ENCODE measurements at regions not wholly inside any gene's neighbourhood (a gene's known extent, or its start where the extent isn't known, plus 50 kb on each side); places are given as distances from the start of the nearest gene placed in this dataset.

- no peak for DNase-seq (ENCODE audit: low read depth in 3 of 3, low spot score in 1 of 3)
Measured at GRCh38 chr3:31140470-31140869, 246.0 kb upstream of the GADL1 start.

GRCh38 chr3:31142139-31142538 lies 247.7 kb upstream of the GADL1 start:
- no peak for DNase-seq (ENCODE audit: low read depth in 3 of 3, low spot score in 1 of 3)

GRCh38 chr3:31142543-31142942 lies 248.1 kb upstream of the GADL1 start:
- no peak for DNase-seq (ENCODE audit: low read depth in 3 of 3, low spot score in 1 of 3)

GRCh38 chr3:31145062-31145461 lies 250.6 kb upstream of the GADL1 start:
- DNase-seq (ENCODE audit: low read depth in 3 of 3, low spot score in 1 of 3): no peak

- DNase-seq (ENCODE audit: low read depth in 3 of 3, low spot score in 1 of 3): no peak
Measured at GRCh38 chr3:31147550-31147949, 253.1 kb upstream of the GADL1 start.

- DNase-seq (ENCODE audit: low read depth in 3 of 3, low spot score in 1 of 3): no peak
Measured at GRCh38 chr3:31157047-31157694, 262.7 kb upstream of the GADL1 start.

- no peak for DNase-seq (ENCODE audit: low read depth in 3 of 3, low spot score in 1 of 3)
Measured at GRCh38 chr3:31157893-31158620, 263.6 kb upstream of the GADL1 start.

GRCh38 chr3:31159331-31160039 lies 265.0 kb upstream of the GADL1 start:
- no peak for DNase-seq (ENCODE audit: low read depth in 3 of 3, low spot score in 1 of 3)

- no peak for DNase-seq (ENCODE audit: low read depth in 3 of 3, low spot score in 1 of 3)
Measured at GRCh38 chr3:31161889-31162288, 267.4 kb upstream of the GADL1 start.

- DNase-seq (ENCODE audit: low read depth in 3 of 3, low spot score in 1 of 3): no peak
Measured at GRCh38 chr3:31164381-31164780, 269.9 kb upstream of the GADL1 start.

GRCh38 chr3:31165399-31165860 lies 271.0 kb upstream of the GADL1 start:
- DNase-seq (ENCODE audit: low read depth in 3 of 3, low spot score in 1 of 3): no peak

- no peak for DNase-seq (ENCODE audit: low read depth in 3 of 3, low spot score in 1 of 3)
Measured at GRCh38 chr3:31166249-31166885, 271.9 kb upstream of the GADL1 start.

GRCh38 chr3:31167666-31168065 lies 273.2 kb upstream of the GADL1 start:
- DNase-seq (ENCODE audit: low read depth in 3 of 3, low spot score in 1 of 3): no peak

- DNase-seq (ENCODE audit: low read depth in 3 of 3, low spot score in 1 of 3): no peak
Measured at GRCh38 chr3:31170932-31171670, 276.6 kb upstream of the GADL1 start.

- no peak for DNase-seq (ENCODE audit: low read depth in 3 of 3, low spot score in 1 of 3)
Measured at GRCh38 chr3:31172336-31172735, 277.9 kb upstream of the GADL1 start.

- DNase-seq (ENCODE audit: low read depth in 3 of 3, low spot score in 1 of 3): no peak
Measured at GRCh38 chr3:31173118-31173718, 278.8 kb upstream of the GADL1 start.

GRCh38 chr3:31174079-31174478 lies 279.6 kb upstream of the GADL1 start:
- DNase-seq (ENCODE audit: low read depth in 3 of 3, low spot score in 1 of 3): no peak

GRCh38 chr3:31176045-31176444 lies 281.6 kb upstream of the GADL1 start:
- DNase-seq (ENCODE audit: low read depth in 3 of 3, low spot score in 1 of 3): no peak

GRCh38 chr3:31178467-31178866 lies 284.0 kb upstream of the GADL1 start:
- no peak for DNase-seq (ENCODE audit: low read depth in 3 of 3, low spot score in 1 of 3)

- no peak for DNase-seq (ENCODE audit: low read depth in 3 of 3, low spot score in 1 of 3)
Measured at GRCh38 chr3:31179768-31180167, 285.3 kb upstream of the GADL1 start.

- no peak for DNase-seq (ENCODE audit: low read depth in 3 of 3, low spot score in 1 of 3)
Measured at GRCh38 chr3:31180274-31180673, 285.8 kb upstream of the GADL1 start.

Measured in stimulated activated CD4-positive, alpha-beta T cell treated with anti-CD3 and anti-CD28 coated beads, TNF-alpha, amount 100 ng/mL, for 1 hour (primary cell).